ENCODE measurements at regions not wholly inside any gene's neighbourhood (a gene's known extent, or its start where the extent isn't known, plus 50 kb on each side); places are given as distances from the start of the nearest gene placed in this dataset.

DNA sequence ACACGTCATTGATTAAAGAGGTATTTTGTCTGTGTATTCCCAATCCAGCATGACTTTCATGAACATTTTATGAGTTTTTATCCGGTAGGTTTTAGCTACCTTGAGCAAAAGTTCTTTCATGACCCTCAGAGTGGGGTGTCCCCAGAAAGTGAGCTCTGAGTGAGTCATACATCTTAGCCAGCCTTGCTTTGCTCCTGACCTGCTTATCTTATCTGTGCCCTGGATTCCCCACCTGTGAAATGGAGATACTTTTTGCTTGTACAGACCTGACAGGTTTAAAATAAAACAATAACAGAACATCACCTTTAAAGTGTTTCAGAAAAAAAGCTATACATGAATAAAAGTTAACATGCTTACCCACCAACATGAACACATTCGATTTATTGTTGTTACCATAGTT lies 202.8 kb upstream of the SOX5 start:
- TF ChIP-seq, protein P1, sequence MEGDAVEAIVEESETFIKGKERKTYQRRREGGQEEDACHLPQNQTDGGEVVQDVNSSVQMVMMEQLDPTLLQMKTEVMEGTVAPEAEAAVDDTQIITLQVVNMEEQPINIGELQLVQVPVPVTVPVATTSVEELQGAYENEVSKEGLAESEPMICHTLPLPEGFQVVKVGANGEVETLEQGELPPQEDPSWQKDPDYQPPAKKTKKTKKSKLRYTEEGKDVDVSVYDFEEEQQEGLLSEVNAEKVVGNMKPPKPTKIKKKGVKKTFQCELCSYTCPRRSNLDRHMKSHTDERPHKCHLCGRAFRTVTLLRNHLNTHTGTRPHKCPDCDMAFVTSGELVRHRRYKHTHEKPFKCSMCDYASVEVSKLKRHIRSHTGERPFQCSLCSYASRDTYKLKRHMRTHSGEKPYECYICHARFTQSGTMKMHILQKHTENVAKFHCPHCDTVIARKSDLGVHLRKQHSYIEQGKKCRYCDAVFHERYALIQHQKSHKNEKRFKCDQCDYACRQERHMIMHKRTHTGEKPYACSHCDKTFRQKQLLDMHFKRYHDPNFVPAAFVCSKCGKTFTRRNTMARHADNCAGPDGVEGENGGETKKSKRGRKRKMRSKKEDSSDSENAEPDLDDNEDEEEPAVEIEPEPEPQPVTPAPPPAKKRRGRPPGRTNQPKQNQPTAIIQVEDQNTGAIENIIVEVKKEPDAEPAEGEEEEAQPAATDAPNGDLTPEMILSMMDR (IDR thresholded peaks at IDR 0.05) = no peak
- no peak for TF ChIP-seq EZH2 (IDR thresholded peaks at IDR 0.05)
- TF ChIP-seq EZH2phosphoT487 (IDR thresholded peaks at IDR 0.05) = no peak
- Mint-ChIP-seq H3K4me3 (no peak overlapping the region), H3K27ac (no peak overlapping the region), H3K9me3 (peaks cover under 1% of the 10 kb centered on the region), H3K27me3 (ENCODE audit: insufficient read depth, low read depth) (peaks cover 3% of the 10 kb centered on the region), H3K4me1 (peaks cover 14% of the 10 kb centered on the region), H3K36me3 (peaks cover under 1% of the 10 kb centered on the region)
- H3K9me3 ChIP-seq (ENCODE audit: low read depth) = no peaks in the 10 kb centered on the region
- no peak overlapping the region for H3K4me3 ChIP-seq
- H2AFZ ChIP-seq (replicated peaks) = no peak overlapping the region
- no peaks in the 10 kb centered on the region for H3K36me3 ChIP-seq
- DNase-seq (ENCODE audit: low spot score) = no peak
- H4K20me1 ChIP-seq (ENCODE audit: low read depth) = no peaks in the 10 kb centered on the region
- H3K27me3 ChIP-seq = no peaks in the 10 kb centered on the region
- H3K27ac ChIP-seq = no peak overlapping the region
- no peaks in the 10 kb centered on the region for H3F3A ChIP-seq (ENCODE audit: low read depth)
- no peak overlapping the region for H3K9ac ChIP-seq
- H3K79me2 ChIP-seq (ENCODE audit: low read depth) = no peaks in the 10 kb centered on the region
- H3K4me2 ChIP-seq = no peak overlapping the region
- peaks cover 9% of the 10 kb centered on the region for H3K4me1 ChIP-seq

DNA sequence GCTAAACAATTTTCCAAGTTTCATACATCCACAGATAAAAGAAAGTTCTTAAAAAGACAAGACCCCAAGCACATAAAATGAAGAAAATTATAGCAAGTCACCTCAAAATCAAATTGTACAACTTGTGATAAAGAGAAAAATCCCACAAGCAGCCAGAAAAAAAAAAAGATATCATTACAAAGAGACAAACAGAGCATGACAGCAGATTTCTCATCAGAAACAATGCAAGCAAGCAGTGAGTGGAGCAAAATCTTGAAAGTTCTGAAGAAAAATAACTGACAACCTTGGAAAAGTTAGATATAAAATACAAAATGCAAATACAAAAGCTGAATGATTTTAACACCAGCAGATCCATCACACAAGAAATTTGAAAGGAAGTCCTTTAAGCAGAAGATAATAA lies 194.5 kb upstream of the SOX5 start:
- Histone ChIP-seq H3F3A (ENCODE audit: low read depth) (no peaks in the 10 kb centered on the region), H3K4me3 (no peak overlapping the region), H3K9me3 (ENCODE audit: low read depth) (peaks cover 14% of the 10 kb centered on the region), H4K20me1 (ENCODE audit: low read depth) (no peaks in the 10 kb centered on the region), H3K4me1 (peaks cover 5% of the 10 kb centered on the region), H3K9ac (no peak overlapping the region), H3K79me2 (ENCODE audit: low read depth) (no peaks in the 10 kb centered on the region), H3K36me3 (peaks cover 5% of the 10 kb centered on the region), H2AFZ (replicated peaks) (no peak overlapping the region), H3K27ac (no peak overlapping the region), H3K4me2 (no peak overlapping the region), H3K27me3 (no peaks in the 10 kb centered on the region)
- Mint-ChIP-seq H3K27ac (no peak overlapping the region), H3K27me3 (ENCODE audit: insufficient read depth, low read depth) (no peaks in the 10 kb centered on the region), H3K4me1 (peaks cover under 1% of the 10 kb centered on the region), H3K4me3 (no peak overlapping the region), H3K9me3 (peaks cover 25% of the 10 kb centered on the region), H3K36me3 (peaks cover 10% of the 10 kb centered on the region)
- DNase-seq (ENCODE audit: low spot score) = no peak
- TF ChIP-seq, protein P1 (IDR thresholded peaks at IDR 0.05) = no peak
- TF ChIP-seq EZH2phosphoT487 (IDR thresholded peaks at IDR 0.05) (no peak), EZH2 (IDR thresholded peaks at IDR 0.05) (no peak)

DNA sequence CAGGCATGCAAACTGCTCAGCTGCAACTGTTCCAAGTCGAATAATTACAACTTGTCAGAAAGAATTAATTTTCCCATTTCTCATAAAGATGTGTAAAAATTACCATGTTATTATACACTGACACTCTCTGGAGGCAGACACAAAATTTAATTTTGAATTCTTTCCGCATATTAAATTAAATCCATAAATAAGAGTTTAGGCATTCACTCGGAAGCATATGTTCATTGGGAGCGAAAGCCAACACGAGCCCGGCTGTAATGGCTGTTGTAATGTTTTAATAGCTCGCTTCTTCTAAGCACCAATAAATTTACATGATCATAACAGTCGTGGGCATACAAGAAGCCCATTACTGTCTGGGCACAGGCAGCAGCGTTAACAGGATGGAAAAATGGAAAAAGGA lies 189.6 kb upstream of the SOX5 start:
- no peak overlapping the region for H2AFZ ChIP-seq (replicated peaks)
- no peak overlapping the region for H3K4me2 ChIP-seq
- no peak overlapping the region for H3K9ac ChIP-seq
- H3K9me3 ChIP-seq (ENCODE audit: low read depth) = peaks cover 7% of the 10 kb centered on the region
- no peak overlapping the region for H3K27ac ChIP-seq
- H3K4me1 ChIP-seq = peaks cover 42% of the 10 kb centered on the region
- Mint-ChIP-seq H3K4me1 (peaks cover 37% of the 10 kb centered on the region), H3K27ac (no peak overlapping the region), H3K9me3 (peaks cover 16% of the 10 kb centered on the region), H3K27me3 (ENCODE audit: insufficient read depth, low read depth) (no peaks in the 10 kb centered on the region), H3K4me3 (no peak overlapping the region), H3K36me3 (peaks cover 10% of the 10 kb centered on the region)
- peaks cover 32% of the 10 kb centered on the region for H3F3A ChIP-seq (ENCODE audit: low read depth)
- peaks cover 5% of the 10 kb centered on the region for H3K36me3 ChIP-seq
- H3K27me3 ChIP-seq = no peaks in the 10 kb centered on the region
- no peaks in the 10 kb centered on the region for H4K20me1 ChIP-seq (ENCODE audit: low read depth)
- TF ChIP-seq, protein P1 (IDR thresholded peaks at IDR 0.05) = no peak
- TF ChIP-seq EZH2 (IDR thresholded peaks at IDR 0.05) (no peak), EZH2phosphoT487 (IDR thresholded peaks at IDR 0.05) (no peak)
- DNase-seq (ENCODE audit: low spot score) = no peak
- H3K4me3 ChIP-seq = no peak overlapping the region
- H3K79me2 ChIP-seq (ENCODE audit: low read depth) = no peaks in the 10 kb centered on the region

Measured in neural progenitor cell (in vitro differentiated cells).